ENCODE measurements at regions not wholly inside any gene's neighbourhood (a gene's known extent, or its start where the extent isn't known, plus 50 kb on each side); places are given as distances from the start of the nearest gene placed in this dataset.

DNA sequence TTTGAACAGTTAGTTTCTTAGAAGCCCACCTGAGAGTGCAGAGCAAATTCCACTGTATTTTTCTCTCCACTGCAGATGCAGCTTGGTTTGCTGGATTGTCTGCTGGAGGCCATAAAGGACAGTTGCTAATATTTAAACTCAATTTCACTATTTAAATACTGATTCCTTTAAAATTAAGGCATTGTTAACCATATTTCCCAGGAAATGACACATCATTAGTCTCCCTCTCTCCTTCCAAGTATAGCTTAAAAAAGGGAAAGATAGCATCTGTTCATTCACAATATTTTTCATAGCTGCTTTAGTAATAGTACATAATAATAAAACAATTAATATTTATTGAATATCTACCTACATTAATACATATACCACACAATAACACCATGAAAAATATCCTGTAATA lies 252.9 kb downstream of the HGF start:
- no peaks in the 10 kb centered on the region for H3K36me3 ChIP-seq (ENCODE audit: control insufficient read depth in 2 of 3, insufficient read depth in 3 of 3, low read length in 3 of 3)
- POLR2A ChIA-PET = no interaction called here
- H3K9me3 ChIP-seq (ENCODE audit: control insufficient read depth in 2 of 3, low read length in 3 of 3) = no peaks in the 10 kb centered on the region

GRCh38 chr7:81515009-81515408 lies 254.8 kb downstream of the HGF start:
- no peak overlapping the region for H3K27ac Mint-ChIP-seq
- H3K4me1 Mint-ChIP-seq = no peaks in the 10 kb centered on the region
- H3K27ac ChIP-seq (ENCODE audit: low read depth, low read length) = no peak overlapping the region
- H3K9me3 ChIP-seq (ENCODE audit: control insufficient read depth in 2 of 3, low read length in 3 of 3) = no peaks in the 10 kb centered on the region
- H3K27me3 Mint-ChIP-seq = no peaks in the 10 kb centered on the region
- no peaks in the 10 kb centered on the region for H3K36me3 ChIP-seq (ENCODE audit: control insufficient read depth in 2 of 3, insufficient read depth in 3 of 3, low read length in 3 of 3)
- no peak for ATAC-seq
- no peak for DNase-seq
- H3K36me3 Mint-ChIP-seq = no peaks in the 10 kb centered on the region
- H3K4me1 ChIP-seq (ENCODE audit: control insufficient read depth in 2 of 2, insufficient read depth in 2 of 2, low read length in 2 of 2) = no peaks in the 10 kb centered on the region
- intact Hi-C loops (cut with micrococcal nuclease) = no loop called here
- H3K27me3 ChIP-seq (ENCODE audit: control insufficient read depth in 2 of 2, insufficient read depth in 2 of 2, low read length in 2 of 2) = no peaks in the 10 kb centered on the region
- POLR2A ChIA-PET = no interaction called here
- no peak overlapping the region for H3K4me3 ChIP-seq (ENCODE audit: low read length)
- no peak overlapping the region for H3K4me3 Mint-ChIP-seq
- CTCF ChIA-PET = no interaction called here
- peaks cover 0 to 11% (median 4%) of the 10 kb centered on the region in 11 donors for H3K9me3 Mint-ChIP-seq

More for the DNA sequence above, 252.9 kb downstream of the HGF start:
- Mint-ChIP-seq H3K36me3 (no peaks in the 10 kb centered on the region), H3K27ac (no peak overlapping the region), H3K4me3 (no peak overlapping the region), H3K27me3 (no peaks in the 10 kb centered on the region), H3K4me1 (no peaks in the 10 kb centered on the region), H3K9me3 (peaks cover 0 to 6% (median 1%) of the 10 kb centered on the region in 11 donors)
- Histone ChIP-seq H3K4me3 (ENCODE audit: low read length) (no peak overlapping the region), H3K4me1 (ENCODE audit: control insufficient read depth in 2 of 2, insufficient read depth in 2 of 2, low read length in 2 of 2) (no peaks in the 10 kb centered on the region), H3K27ac (ENCODE audit: low read depth, low read length) (no peak overlapping the region), H3K27me3 (ENCODE audit: control insufficient read depth in 2 of 2, insufficient read depth in 2 of 2, low read length in 2 of 2) (no peaks in the 10 kb centered on the region)
- no peak for DNase-seq
- intact Hi-C loops (cut with micrococcal nuclease) = no loop called here
- CTCF ChIA-PET = no interaction called here
- no peak for ATAC-seq

DNA sequence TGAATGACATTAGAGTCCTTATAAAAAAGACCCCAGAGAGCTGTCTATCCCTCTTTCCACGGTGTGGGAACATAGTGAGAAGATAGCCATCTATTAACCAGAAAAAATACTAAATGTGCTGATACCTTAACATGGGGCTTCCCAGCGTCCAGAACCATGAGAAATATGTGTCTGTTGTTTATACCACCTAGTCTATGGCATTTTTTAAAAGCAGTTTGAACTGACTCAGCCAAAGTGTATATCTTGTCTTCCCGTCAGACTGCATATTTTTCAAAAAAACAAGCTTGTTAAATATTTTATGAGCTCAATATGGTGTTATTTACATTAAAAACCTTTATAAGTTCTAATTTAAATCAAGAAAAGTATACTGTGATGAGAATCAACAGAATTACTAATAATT lies 255.3 kb downstream of the HGF start:
- H3K27ac Mint-ChIP-seq = no peak overlapping the region
- H3K27ac ChIP-seq (ENCODE audit: low read depth, low read length) = no peak overlapping the region
- no peaks in the 10 kb centered on the region for H3K36me3 Mint-ChIP-seq
- H3K9me3 ChIP-seq (ENCODE audit: control insufficient read depth in 2 of 3, low read length in 3 of 3) = no peaks in the 10 kb centered on the region
- ATAC-seq (no peak), DNase-seq (no peak)
- intact Hi-C loops (cut with micrococcal nuclease) = no loop called here
- H3K4me3 Mint-ChIP-seq = no peak overlapping the region
- no peaks in the 10 kb centered on the region for H3K27me3 Mint-ChIP-seq
- H3K27me3 ChIP-seq (ENCODE audit: control insufficient read depth in 2 of 2, insufficient read depth in 2 of 2, low read length in 2 of 2) = no peaks in the 10 kb centered on the region
- no peak overlapping the region for H3K4me3 ChIP-seq (ENCODE audit: low read length)
- H3K4me1 ChIP-seq (ENCODE audit: control insufficient read depth in 2 of 2, insufficient read depth in 2 of 2, low read length in 2 of 2) = no peaks in the 10 kb centered on the region
- CTCF ChIA-PET = no interaction called here
- no peaks in the 10 kb centered on the region for H3K4me1 Mint-ChIP-seq
- POLR2A ChIA-PET = no interaction called here
- H3K36me3 ChIP-seq (ENCODE audit: control insufficient read depth in 2 of 3, insufficient read depth in 3 of 3, low read length in 3 of 3) = no peaks in the 10 kb centered on the region
- H3K9me3 Mint-ChIP-seq = peaks cover 0 to 11% (median 4%) of the 10 kb centered on the region in 11 donors

- no peak for DNase-seq
- intact Hi-C loops (cut with micrococcal nuclease) = no loop called here
Observed at GRCh38 chr7:81510122-81510521, 259.7 kb downstream of the HGF start.

DNA sequence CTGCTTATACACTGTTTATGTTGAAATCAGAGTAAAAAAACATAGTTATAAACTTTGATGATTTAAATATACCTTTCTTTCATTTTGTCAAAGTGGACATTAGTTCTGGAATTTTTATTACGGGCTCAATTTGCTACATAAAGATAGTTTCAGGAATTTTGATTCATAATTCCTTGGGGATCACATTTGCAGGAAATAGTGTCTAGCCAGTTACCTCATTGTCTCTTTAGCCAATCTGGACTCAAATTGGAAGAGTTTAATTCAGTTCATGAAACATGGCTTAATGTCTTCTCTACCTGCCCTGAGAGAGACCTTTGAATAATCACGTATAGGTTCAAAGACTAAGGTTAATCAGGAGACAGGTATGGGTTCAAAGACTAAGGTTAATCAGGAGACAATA lies 262.6 kb downstream of the HGF start:
- no peak overlapping the region for H3K27ac ChIP-seq (ENCODE audit: low read depth, low read length)
- Mint-ChIP-seq H3K27me3 (no peaks in the 10 kb centered on the region), H3K4me1 (no peaks in the 10 kb centered on the region), H3K27ac (no peak overlapping the region), H3K9me3 (peaks cover 0 to 11% (median 2%) of the 10 kb centered on the region in 11 donors), H3K36me3 (no peaks in the 10 kb centered on the region), H3K4me3 (no peak overlapping the region)
- no peaks in the 10 kb centered on the region for H3K36me3 ChIP-seq (ENCODE audit: control insufficient read depth in 2 of 3, insufficient read depth in 3 of 3, low read length in 3 of 3)
- no peaks in the 10 kb centered on the region for H3K9me3 ChIP-seq (ENCODE audit: control insufficient read depth in 2 of 3, low read length in 3 of 3)
- intact Hi-C loops (cut with micrococcal nuclease) = no loop called here
- CTCF ChIA-PET = no interaction called here
- no peaks in the 10 kb centered on the region for H3K4me1 ChIP-seq (ENCODE audit: control insufficient read depth in 2 of 2, insufficient read depth in 2 of 2, low read length in 2 of 2)
- H3K4me3 ChIP-seq (ENCODE audit: low read length) = no peak overlapping the region
- POLR2A ChIA-PET = no interaction called here
- DNase-seq = no peak
- H3K27me3 ChIP-seq (ENCODE audit: control insufficient read depth in 2 of 2, insufficient read depth in 2 of 2, low read length in 2 of 2) = no peaks in the 10 kb centered on the region
- ATAC-seq = no peak

More at GRCh38 chr7:81510122-81510521, 259.7 kb downstream of the HGF start:
- Histone ChIP-seq H3K36me3 (ENCODE audit: control insufficient read depth in 2 of 3, insufficient read depth in 3 of 3, low read length in 3 of 3) (no peaks in the 10 kb centered on the region), H3K4me3 (ENCODE audit: low read length) (no peak overlapping the region), H3K27me3 (ENCODE audit: control insufficient read depth in 2 of 2, insufficient read depth in 2 of 2, low read length in 2 of 2) (no peaks in the 10 kb centered on the region), H3K4me1 (ENCODE audit: control insufficient read depth in 2 of 2, insufficient read depth in 2 of 2, low read length in 2 of 2) (no peaks in the 10 kb centered on the region), H3K27ac (ENCODE audit: low read depth, low read length) (no peak overlapping the region), H3K9me3 (ENCODE audit: control insufficient read depth in 2 of 3, low read length in 3 of 3) (no peaks in the 10 kb centered on the region)
- Mint-ChIP-seq H3K4me3 (no peak overlapping the region), H3K27ac (no peak overlapping the region), H3K36me3 (no peaks in the 10 kb centered on the region), H3K9me3 (peaks cover 0 to 11% (median 3%) of the 10 kb centered on the region in 11 donors), H3K4me1 (no peaks in the 10 kb centered on the region), H3K27me3 (no peaks in the 10 kb centered on the region)
- no peak for ATAC-seq
- POLR2A ChIA-PET = no interaction called here
- CTCF ChIA-PET = no interaction called here

GRCh38 chr7:81506609-81507008 lies 263.2 kb downstream of the HGF start:
- no peak for ATAC-seq
- H3K4me3 Mint-ChIP-seq = no peak overlapping the region
- Histone ChIP-seq H3K9me3 (ENCODE audit: control insufficient read depth in 2 of 3, low read length in 3 of 3) (no peaks in the 10 kb centered on the region), H3K4me3 (ENCODE audit: low read length) (no peak overlapping the region), H3K27me3 (ENCODE audit: control insufficient read depth in 2 of 2, insufficient read depth in 2 of 2, low read length in 2 of 2) (no peaks in the 10 kb centered on the region), H3K36me3 (ENCODE audit: control insufficient read depth in 2 of 3, insufficient read depth in 3 of 3, low read length in 3 of 3) (no peaks in the 10 kb centered on the region), H3K27ac (ENCODE audit: low read depth, low read length) (no peak overlapping the region), H3K4me1 (ENCODE audit: control insufficient read depth in 2 of 2, insufficient read depth in 2 of 2, low read length in 2 of 2) (no peaks in the 10 kb centered on the region)
- intact Hi-C loops (cut with micrococcal nuclease) = no loop called here
- H3K36me3 Mint-ChIP-seq = no peaks in the 10 kb centered on the region
- H3K27ac Mint-ChIP-seq = no peak overlapping the region
- ChIA-PET POLR2A (no interaction called here), CTCF (no interaction called here)
- H3K27me3 Mint-ChIP-seq = no peaks in the 10 kb centered on the region
- H3K9me3 Mint-ChIP-seq = peaks cover 0 to 11% (median 2%) of the 10 kb centered on the region in 11 donors
- DNase-seq = no peak
- H3K4me1 Mint-ChIP-seq = no peaks in the 10 kb centered on the region

DNA sequence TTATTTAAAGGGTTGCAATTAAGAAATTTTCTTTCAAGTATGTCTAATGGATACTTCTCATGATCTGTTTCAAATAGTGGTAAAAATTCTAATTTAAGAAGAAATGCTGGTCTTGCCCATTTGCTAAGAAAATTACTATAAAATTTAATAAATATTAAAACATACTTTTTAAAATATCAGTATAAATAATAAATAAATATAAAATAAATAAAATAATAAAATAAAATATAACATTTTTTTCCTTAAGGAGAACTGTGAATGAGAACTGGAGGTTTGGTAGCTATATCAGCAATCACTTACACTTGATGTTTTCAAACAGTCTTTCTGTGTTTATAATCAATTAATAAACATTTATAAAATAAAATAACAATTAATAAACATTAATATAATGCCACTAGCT lies 266.1 kb downstream of the HGF start:
- H3K27ac Mint-ChIP-seq = no peak overlapping the region

More for the DNA sequence above, 266.1 kb downstream of the HGF start:
- Histone ChIP-seq H3K27me3 (ENCODE audit: control insufficient read depth in 2 of 2, insufficient read depth in 2 of 2, low read length in 2 of 2) (no peaks in the 10 kb centered on the region), H3K4me3 (ENCODE audit: low read length) (no peak overlapping the region), H3K27ac (ENCODE audit: low read depth, low read length) (no peak overlapping the region), H3K4me1 (ENCODE audit: control insufficient read depth in 2 of 2, insufficient read depth in 2 of 2, low read length in 2 of 2) (no peaks in the 10 kb centered on the region), H3K36me3 (ENCODE audit: control insufficient read depth in 2 of 3, insufficient read depth in 3 of 3, low read length in 3 of 3) (no peaks in the 10 kb centered on the region), H3K9me3 (ENCODE audit: control insufficient read depth in 2 of 3, low read length in 3 of 3) (no peaks in the 10 kb centered on the region)
- peaks cover 0 to 1% (median 0%) of the 10 kb centered on the region in 11 donors for H3K9me3 Mint-ChIP-seq
- H3K36me3 Mint-ChIP-seq = no peaks in the 10 kb centered on the region
- H3K4me1 Mint-ChIP-seq = no peaks in the 10 kb centered on the region
- no peaks in the 10 kb centered on the region for H3K27me3 Mint-ChIP-seq
- no peak for ATAC-seq
- CTCF ChIA-PET = no interaction called here
- DNase-seq = no peak
- POLR2A ChIA-PET = no interaction called here
- intact Hi-C loops (cut with micrococcal nuclease) = no loop called here
- H3K4me3 Mint-ChIP-seq = no peak overlapping the region

Measured in naive thymus-derived CD4-positive, alpha-beta T cell (primary cell).